IMR-90 (cell line): ENCODE measurements at regions not wholly inside any gene's neighbourhood (a gene's known extent, or its start where the extent isn't known, plus 50 kb on each side); places are given as distances from the start of the nearest gene placed in this dataset.
"Not testable (repeated sequence)": the region's sequence is repeated elsewhere in the genome, so short reads cannot be mapped to it uniquely, and the experiment has no call there.

Source experiments
- BHLHE40 ChIP-seq: fragments of 150-350 bp; IDR thresholded peaks from 2 replicates; pipeline ENCODE4 v1.6.1; 2016; ENCODE audit warnings: mild to moderate bottlenecking, low read depth, low read length
- CEBPB ChIP-seq: IDR thresholded peaks from 2 replicates; pipeline ENCODE4 v1.6.1; 2012; ENCODE audit warnings: low read depth, low read length, improper control_type of control experiment
- MAFK ChIP-seq: IDR thresholded peaks from 2 replicates; pipeline ENCODE4 v1.6.1; 2012; ENCODE audit warnings: low read depth, low read length, improper control_type of control experiment
- MAZ ChIP-seq: IDR thresholded peaks from 2 replicates; pipeline ENCODE4 v1.6.1; 2012; ENCODE audit warnings: low read depth, mild to moderate bottlenecking, low read length, improper control_type of control experiment, moderate library complexity, borderline replicate concordance
- MXI1 ChIP-seq: IDR thresholded peaks from 2 replicates; pipeline ENCODE4 v1.6.1; 2012; ENCODE audit warnings: low read depth, mild to moderate bottlenecking, low read length, moderate library complexity, borderline replicate concordance
- NFE2L2 ChIP-seq: fragments of 150-350 bp; IDR thresholded peaks from 2 replicates; pipeline ENCODE4 v1.6.1; 2016; ENCODE audit warnings: low read depth, mild to moderate bottlenecking, low read length
- POLR2A ChIP-seq: IDR thresholded peaks from 2 replicates; pipeline ENCODE4 v1.6.1; 2012; ENCODE audit warnings: mild to moderate bottlenecking, low read depth, low read length
- RAD21 ChIP-seq: IDR thresholded peaks from 2 replicates; pipeline ENCODE4 v1.6.1; 2012; ENCODE audit warnings: low read length, improper control_type of control experiment
- RFX5 ChIP-seq: IDR thresholded peaks from 2 replicates; pipeline ENCODE4 v1.8.0; 2012; ENCODE audit warnings: low read depth, mild to moderate bottlenecking, low read length, moderate library complexity
- TF ChIP-seq, protein P1 (sequence below): conservative IDR thresholded peaks from 2 replicates; pipeline ENCODE4 v1.5.1; 2012; ENCODE audit warnings: mild to moderate bottlenecking, low read depth, low read length, improper control_type of control experiment
- TF ChIP-seq, protein P2 (sequence below): fragments of 150-350 bp; IDR thresholded peaks from 2 replicates; pipeline ENCODE4 v1.6.1; 2017; ENCODE audit warnings: mild to moderate bottlenecking, antibody characterized with exemption, low read length, low read depth

DNA sequence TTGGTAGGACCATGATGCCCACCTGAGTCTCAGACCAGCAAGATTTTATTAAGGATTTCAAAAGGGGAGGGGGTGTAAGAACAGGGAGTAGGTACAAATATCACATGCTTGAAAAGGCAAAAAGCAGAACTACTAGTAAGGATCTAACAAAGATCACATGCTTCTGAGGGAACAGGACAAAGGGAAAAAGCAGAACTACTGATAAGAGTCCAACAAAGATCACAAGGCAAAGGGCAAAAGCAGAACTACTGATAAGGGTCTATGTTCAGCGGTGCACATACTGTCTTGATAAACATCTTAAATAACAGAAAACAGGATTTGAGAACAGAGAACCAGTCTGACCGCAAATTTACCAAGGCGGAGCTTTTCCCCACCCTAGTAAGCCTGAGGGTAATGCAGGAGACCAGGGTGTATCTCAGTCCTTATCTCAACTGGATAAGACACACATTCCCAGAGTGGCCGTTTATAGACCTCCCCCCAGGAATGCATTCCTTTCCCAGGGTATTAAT, 573.0 kb upstream of the CPXCR1 start:
- TF ChIP-seq, protein P1, sequence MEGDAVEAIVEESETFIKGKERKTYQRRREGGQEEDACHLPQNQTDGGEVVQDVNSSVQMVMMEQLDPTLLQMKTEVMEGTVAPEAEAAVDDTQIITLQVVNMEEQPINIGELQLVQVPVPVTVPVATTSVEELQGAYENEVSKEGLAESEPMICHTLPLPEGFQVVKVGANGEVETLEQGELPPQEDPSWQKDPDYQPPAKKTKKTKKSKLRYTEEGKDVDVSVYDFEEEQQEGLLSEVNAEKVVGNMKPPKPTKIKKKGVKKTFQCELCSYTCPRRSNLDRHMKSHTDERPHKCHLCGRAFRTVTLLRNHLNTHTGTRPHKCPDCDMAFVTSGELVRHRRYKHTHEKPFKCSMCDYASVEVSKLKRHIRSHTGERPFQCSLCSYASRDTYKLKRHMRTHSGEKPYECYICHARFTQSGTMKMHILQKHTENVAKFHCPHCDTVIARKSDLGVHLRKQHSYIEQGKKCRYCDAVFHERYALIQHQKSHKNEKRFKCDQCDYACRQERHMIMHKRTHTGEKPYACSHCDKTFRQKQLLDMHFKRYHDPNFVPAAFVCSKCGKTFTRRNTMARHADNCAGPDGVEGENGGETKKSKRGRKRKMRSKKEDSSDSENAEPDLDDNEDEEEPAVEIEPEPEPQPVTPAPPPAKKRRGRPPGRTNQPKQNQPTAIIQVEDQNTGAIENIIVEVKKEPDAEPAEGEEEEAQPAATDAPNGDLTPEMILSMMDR: not testable (repeated sequence)
- not testable (repeated sequence) for TF ChIP-seq POLR2A, CEBPB, RAD21, MXI1, BHLHE40, RFX5, MAZ, NFE2L2, MAFK
- TF ChIP-seq, protein P2, sequence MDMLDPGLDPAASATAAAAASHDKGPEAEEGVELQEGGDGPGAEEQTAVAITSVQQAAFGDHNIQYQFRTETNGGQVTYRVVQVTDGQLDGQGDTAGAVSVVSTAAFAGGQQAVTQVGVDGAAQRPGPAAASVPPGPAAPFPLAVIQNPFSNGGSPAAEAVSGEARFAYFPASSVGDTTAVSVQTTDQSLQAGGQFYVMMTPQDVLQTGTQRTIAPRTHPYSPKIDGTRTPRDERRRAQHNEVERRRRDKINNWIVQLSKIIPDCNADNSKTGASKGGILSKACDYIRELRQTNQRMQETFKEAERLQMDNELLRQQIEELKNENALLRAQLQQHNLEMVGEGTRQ: not testable (repeated sequence)
